Activated effector memory CD4-positive, alpha-beta T cell treated with anti-CD3 and anti-CD28 coated beads, Interleukin-2, amount 50 U/mL, for 16 hours (primary cell): ENCODE measurements at regions not wholly inside any gene's neighbourhood (a gene's known extent, or its start where the extent isn't known, plus 50 kb on each side); places are given as distances from the start of the nearest gene placed in this dataset.
"Not testable (repeated sequence)": the region's sequence is repeated elsewhere in the genome, so short reads cannot be mapped to it uniquely, and the experiment has no call there.

Experiments used
- DNase-seq: peaks from one replicate; pipeline ENCODE4 v3.0.0-alpha.2; 2020

GRCh38 chr5:6321078-6321477 lies 57.3 kb downstream of the MED10 start:
- no peak for DNase-seq

GRCh38 chr5:6319116-6319515 lies 59.2 kb downstream of the MED10 start:
- DNase-seq: no peak

GRCh38 chr5:6317116-6317798 lies 61.1 kb downstream of the MED10 start:
- DNase-seq: no peak

- no peak for DNase-seq
Measured at GRCh38 chr5:6315580-6315979, 62.8 kb downstream of the MED10 start.

- no peak for DNase-seq
Measured at GRCh38 chr5:6311568-6312501, 66.5 kb downstream of the MED10 start.

GRCh38 chr5:6309949-6310348 lies 68.4 kb downstream of the MED10 start:
- DNase-seq: no peak

GRCh38 chr5:6308683-6309082 lies 69.7 kb downstream of the MED10 start:
- no peak for DNase-seq

- DNase-seq: no peak
Measured at GRCh38 chr5:6307304-6307703, 71.0 kb downstream of the MED10 start.

GRCh38 chr5:6305853-6306252 lies 72.5 kb downstream of the MED10 start:
- DNase-seq: no peak

- no peak for DNase-seq
Measured at GRCh38 chr5:6302684-6303083, 75.7 kb downstream of the MED10 start.

GRCh38 chr5:6302075-6302474 lies 76.3 kb downstream of the MED10 start:
- no peak for DNase-seq

GRCh38 chr5:6296524-6296923 lies 81.8 kb downstream of the MED10 start:
- DNase-seq: no peak

- DNase-seq: no peak
Measured at GRCh38 chr5:6291961-6292360, 86.4 kb downstream of the MED10 start.

GRCh38 chr5:6289239-6289638 lies 89.1 kb downstream of the MED10 start:
- DNase-seq: no peak

- no peak for DNase-seq
Measured at GRCh38 chr5:6287176-6287575, 91.2 kb downstream of the MED10 start.

- no peak for DNase-seq
Measured at GRCh38 chr5:6286404-6286803, 91.9 kb downstream of the MED10 start.

- DNase-seq: not testable (repeated sequence)
Measured at GRCh38 chr5:6284491-6284890, 93.9 kb downstream of the MED10 start.

- no peak for DNase-seq
Measured at GRCh38 chr5:6282352-6282751, 96.0 kb downstream of the MED10 start.

- no peak for DNase-seq
Measured at GRCh38 chr5:6281818-6282217, 96.5 kb downstream of the MED10 start.

GRCh38 chr5:6280425-6281100 lies 97.8 kb downstream of the MED10 start:
- no peak for DNase-seq

- no peak for DNase-seq
Measured at GRCh38 chr5:6279607-6280006, 98.7 kb downstream of the MED10 start.

- no peak for DNase-seq
Measured at GRCh38 chr5:6274846-6275543, 103.4 kb downstream of the MED10 start.

- DNase-seq: no peak
Measured at GRCh38 chr5:6273749-6274148, 104.6 kb downstream of the MED10 start.
